ENCODE measurements at regions not wholly inside any gene's neighbourhood (a gene's known extent, or its start where the extent isn't known, plus 50 kb on each side); places are given as distances from the start of the nearest gene placed in this dataset.

GRCh38 chr14:71214241-71214640, 307.0 kb downstream of the PCNX1 start (continued):
- no peak for TF ChIP-seq REST (IDR thresholded peaks at IDR 0.05; ENCODE audit: borderline replicate concordance)
- TF ChIP-seq REST (CRISPR knock-in tag; IDR thresholded peaks at IDR 0.05; ENCODE audit: low read depth) = no peak
- TF ChIP-seq ZNF445 (CRISPR knock-in tag; IDR thresholded peaks at IDR 0.05; ENCODE audit: low read depth) = no peak
- TF ChIP-seq HNRNPL (IDR thresholded peaks at IDR 0.05; ENCODE audit: low read depth, low read length) = no peak
- no peak for TF ChIP-seq HMGN3 (IDR thresholded peaks at IDR 0.05; ENCODE audit: borderline replicate concordance, extremely low read depth, insufficient read length, low read depth, low read length)
- TF ChIP-seq ZFPM2 (CRISPR knock-in tag; IDR thresholded peaks at IDR 0.05) = no peak
- TF ChIP-seq, protein P1, sequence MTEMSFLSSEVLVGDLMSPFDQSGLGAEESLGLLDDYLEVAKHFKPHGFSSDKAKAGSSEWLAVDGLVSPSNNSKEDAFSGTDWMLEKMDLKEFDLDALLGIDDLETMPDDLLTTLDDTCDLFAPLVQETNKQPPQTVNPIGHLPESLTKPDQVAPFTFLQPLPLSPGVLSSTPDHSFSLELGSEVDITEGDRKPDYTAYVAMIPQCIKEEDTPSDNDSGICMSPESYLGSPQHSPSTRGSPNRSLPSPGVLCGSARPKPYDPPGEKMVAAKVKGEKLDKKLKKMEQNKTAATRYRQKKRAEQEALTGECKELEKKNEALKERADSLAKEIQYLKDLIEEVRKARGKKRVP (CRISPR knock-in tag; IDR thresholded peaks at IDR 0.05) = no peak
- TF ChIP-seq KHSRP (IDR thresholded peaks at IDR 0.05) = no peak

All from K562 (cell line).